ENCODE measurements at regions not wholly inside any gene's neighbourhood (a gene's known extent, or its start where the extent isn't known, plus 50 kb on each side); places are given as distances from the start of the nearest gene placed in this dataset.

DNA sequence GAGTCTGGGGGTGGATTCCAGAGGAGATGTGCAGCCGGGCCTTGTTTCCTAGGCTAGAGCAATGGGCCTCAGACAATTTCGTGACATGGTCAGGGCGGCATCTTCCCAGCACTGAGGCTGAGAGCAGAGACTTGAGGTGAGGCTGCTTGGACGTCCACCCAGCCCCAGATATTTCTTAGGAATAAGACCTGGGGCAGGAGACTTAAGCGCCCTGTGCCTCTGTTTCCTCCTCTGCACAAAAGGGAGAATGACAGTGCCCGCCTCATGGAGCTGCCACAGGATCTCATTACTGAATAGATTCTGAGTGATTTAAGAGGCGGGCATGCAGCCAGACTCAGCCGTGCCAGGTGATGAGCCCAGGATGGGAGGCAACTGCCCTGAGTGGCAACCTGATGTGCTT is 297.9 kb upstream of the SFSWAP start:
- TF ChIP-seq, protein P1, sequence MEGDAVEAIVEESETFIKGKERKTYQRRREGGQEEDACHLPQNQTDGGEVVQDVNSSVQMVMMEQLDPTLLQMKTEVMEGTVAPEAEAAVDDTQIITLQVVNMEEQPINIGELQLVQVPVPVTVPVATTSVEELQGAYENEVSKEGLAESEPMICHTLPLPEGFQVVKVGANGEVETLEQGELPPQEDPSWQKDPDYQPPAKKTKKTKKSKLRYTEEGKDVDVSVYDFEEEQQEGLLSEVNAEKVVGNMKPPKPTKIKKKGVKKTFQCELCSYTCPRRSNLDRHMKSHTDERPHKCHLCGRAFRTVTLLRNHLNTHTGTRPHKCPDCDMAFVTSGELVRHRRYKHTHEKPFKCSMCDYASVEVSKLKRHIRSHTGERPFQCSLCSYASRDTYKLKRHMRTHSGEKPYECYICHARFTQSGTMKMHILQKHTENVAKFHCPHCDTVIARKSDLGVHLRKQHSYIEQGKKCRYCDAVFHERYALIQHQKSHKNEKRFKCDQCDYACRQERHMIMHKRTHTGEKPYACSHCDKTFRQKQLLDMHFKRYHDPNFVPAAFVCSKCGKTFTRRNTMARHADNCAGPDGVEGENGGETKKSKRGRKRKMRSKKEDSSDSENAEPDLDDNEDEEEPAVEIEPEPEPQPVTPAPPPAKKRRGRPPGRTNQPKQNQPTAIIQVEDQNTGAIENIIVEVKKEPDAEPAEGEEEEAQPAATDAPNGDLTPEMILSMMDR (IDR thresholded peaks at IDR 0.05) = no peak
- TF ChIP-seq POLR2AphosphoS5 (IDR thresholded peaks at IDR 0.05) (no peak), POLR2A (IDR thresholded peaks at IDR 0.05) (no peak), EP300 (IDR thresholded peaks at IDR 0.05) (no peak)

Data from suprapubic skin (tissue), 4 donors.